Astrocyte (in vitro differentiated cells and primary cell): ENCODE measurements at regions not wholly inside any gene's neighbourhood (a gene's known extent, or its start where the extent isn't known, plus 50 kb on each side); places are given as distances from the start of the nearest gene placed in this dataset.

Experiments
- DNase-seq: peaks from one replicate; pipeline ENCODE4 v3.0.0-alpha.2; 2010; ENCODE audit warnings: low read depth
- FAIRE-seq: peaks from 2 replicates; lab custom pipeline; 2011; peaks lifted over from hg19 to GRCh38; lab: Jason Lieb, UNC
- H2AFZ ChIP-seq: 2 replicates; pipeline ENCODE4 v1.6.0; 2012; ENCODE audit warnings: low read depth, low read length, inconsistent platforms
- H3K27ac ChIP-seq: 2 replicates; pipeline ENCODE4 v1.5.1; 2011; ENCODE audit warnings: low read depth, low read length, inconsistent platforms
- H3K27me3 ChIP-seq: 2 replicates; pipeline ENCODE4 v1.6.0; 2011; ENCODE audit warnings: low read length, inconsistent platforms; ENCODE audit not compliant: insufficient read depth
- H3K36me3 ChIP-seq: 2 replicates; pipeline ENCODE4 v1.5.1; 2011; ENCODE audit warnings: low read length, inconsistent platforms; ENCODE audit not compliant: insufficient read depth
- H3K4me1 ChIP-seq: 2 replicates; pipeline ENCODE4 v1.5.1; 2011; ENCODE audit warnings: low read length, inconsistent platforms; ENCODE audit not compliant: insufficient read depth
- H3K4me2 ChIP-seq: 2 replicates; pipeline ENCODE4 v1.6.0; 2012; ENCODE audit warnings: low read length, inconsistent platforms
- H3K4me3 ChIP-seq: 2 replicates; pipeline ENCODE4 v1.5.1; 2011; ENCODE audit warnings: low read depth, mild to moderate bottlenecking, low read length, inconsistent platforms; ENCODE audit not compliant: insufficient read depth
- H3K79me2 ChIP-seq: 2 replicates; pipeline ENCODE4 v1.6.0; 2012; ENCODE audit warnings: mild to moderate bottlenecking, low read length, inconsistent platforms; ENCODE audit not compliant: insufficient read depth
- H3K9ac ChIP-seq: 2 replicates; pipeline ENCODE4 v1.6.0; 2012; ENCODE audit warnings: mild to moderate bottlenecking, low read length, inconsistent platforms
- H3K9me3 ChIP-seq: 2 replicates; pipeline ENCODE4 v1.5.1; 2012; ENCODE audit warnings: low read depth, mild to moderate bottlenecking, low read length, inconsistent platforms; ENCODE audit not compliant: insufficient read depth
- H4K20me1 ChIP-seq: 2 replicates; pipeline ENCODE4 v1.6.0; 2012; ENCODE audit warnings: low read length, inconsistent platforms; ENCODE audit not compliant: insufficient read depth
- H3K27ac Mint-ChIP-seq: one replicate; pipeline ENCODE4 v1.8.0; 2021; ENCODE audit warnings: mild to moderate bottlenecking, mixed read lengths; ENCODE audit not compliant: unreplicated experiment
- H3K27me3 Mint-ChIP-seq: one replicate; pipeline ENCODE4 v1.8.0; 2021; ENCODE audit warnings: low read depth, mixed read lengths; ENCODE audit not compliant: unreplicated experiment
- H3K36me3 Mint-ChIP-seq: one replicate; pipeline ENCODE4 v1.8.0; 2021; ENCODE audit warnings: low read depth, mixed read lengths; ENCODE audit not compliant: unreplicated experiment
- H3K4me1 Mint-ChIP-seq: one replicate; pipeline ENCODE4 v1.8.0; 2021; ENCODE audit warnings: low read depth, mixed read lengths; ENCODE audit not compliant: unreplicated experiment
- H3K4me3 Mint-ChIP-seq: one replicate; pipeline ENCODE4 v1.8.0; 2021; ENCODE audit warnings: mild to moderate bottlenecking, moderate library complexity, mixed read lengths; ENCODE audit not compliant: unreplicated experiment
- H3K9me3 Mint-ChIP-seq: one replicate; pipeline ENCODE4 v1.8.0; 2021; ENCODE audit warnings: mild to moderate bottlenecking, mixed read lengths; ENCODE audit not compliant: unreplicated experiment
- EZH2 ChIP-seq: IDR thresholded peaks from 2 replicates; pipeline ENCODE4 v1.6.1; 2012; ENCODE audit warnings: mild to moderate bottlenecking, low read length, inconsistent platforms; ENCODE audit not compliant: insufficient read depth
- TF ChIP-seq, protein P1 (sequence below): IDR thresholded peaks from 2 replicates; pipeline ENCODE4 v1.5.1; 2011; ENCODE audit warnings: low read depth, mild to moderate bottlenecking, inconsistent platforms, low read length, moderate library complexity; ENCODE audit not compliant: insufficient read depth

GRCh38 chr2:163801486-163801885, 65.7 kb upstream of the FIGN start:
- H3K27ac Mint-ChIP-seq: peak overlapping the region; percentile 77
- peak overlapping the region; percentile 84 for H2AFZ ChIP-seq

GRCh38 chr2:163800951-163801381, 65.2 kb upstream of the FIGN start:
- Histone ChIP-seq H3K9me3 (no peaks in the 10 kb centered on the region), H2AFZ (peak overlapping the region; percentile 84), H3K4me3 (no peak overlapping the region), H3K9ac (peak overlapping the region; percentile 31), H3K36me3 (no peaks in the 10 kb centered on the region), H4K20me1 (no peaks in the 10 kb centered on the region), H3K4me1 (peaks cover 7% of the 10 kb centered on the region), H3K4me2 (peak overlapping the region; percentile 74), H3K27ac (no peak overlapping the region), H3K27me3 (no peaks in the 10 kb centered on the region), H3K79me2 (no peaks in the 10 kb centered on the region)
- Mint-ChIP-seq H3K4me1 (peaks cover 26% of the 10 kb centered on the region), H3K9me3 (no peaks in the 10 kb centered on the region), H3K27me3 (no peaks in the 10 kb centered on the region), H3K4me3 (peak overlapping the region; percentile 17), H3K27ac (peak overlapping the region; percentile 77), H3K36me3 (no peaks in the 10 kb centered on the region)
- no peak for TF ChIP-seq EZH2
- TF ChIP-seq, protein P1, sequence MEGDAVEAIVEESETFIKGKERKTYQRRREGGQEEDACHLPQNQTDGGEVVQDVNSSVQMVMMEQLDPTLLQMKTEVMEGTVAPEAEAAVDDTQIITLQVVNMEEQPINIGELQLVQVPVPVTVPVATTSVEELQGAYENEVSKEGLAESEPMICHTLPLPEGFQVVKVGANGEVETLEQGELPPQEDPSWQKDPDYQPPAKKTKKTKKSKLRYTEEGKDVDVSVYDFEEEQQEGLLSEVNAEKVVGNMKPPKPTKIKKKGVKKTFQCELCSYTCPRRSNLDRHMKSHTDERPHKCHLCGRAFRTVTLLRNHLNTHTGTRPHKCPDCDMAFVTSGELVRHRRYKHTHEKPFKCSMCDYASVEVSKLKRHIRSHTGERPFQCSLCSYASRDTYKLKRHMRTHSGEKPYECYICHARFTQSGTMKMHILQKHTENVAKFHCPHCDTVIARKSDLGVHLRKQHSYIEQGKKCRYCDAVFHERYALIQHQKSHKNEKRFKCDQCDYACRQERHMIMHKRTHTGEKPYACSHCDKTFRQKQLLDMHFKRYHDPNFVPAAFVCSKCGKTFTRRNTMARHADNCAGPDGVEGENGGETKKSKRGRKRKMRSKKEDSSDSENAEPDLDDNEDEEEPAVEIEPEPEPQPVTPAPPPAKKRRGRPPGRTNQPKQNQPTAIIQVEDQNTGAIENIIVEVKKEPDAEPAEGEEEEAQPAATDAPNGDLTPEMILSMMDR: no peak
- peak; percentile 79 for DNase-seq
- FAIRE-seq: peak; percentile 60

More at GRCh38 chr2:163801486-163801885, 65.7 kb upstream of the FIGN start:
- no peak overlapping the region for H3K4me3 ChIP-seq
- H3K27ac ChIP-seq: no peak overlapping the region
- no peak for FAIRE-seq
- peak overlapping the region; percentile 74 for H3K4me2 ChIP-seq
- no peaks in the 10 kb centered on the region for H3K27me3 Mint-ChIP-seq
- peaks cover 7% of the 10 kb centered on the region for H3K4me1 ChIP-seq
- H3K36me3 Mint-ChIP-seq: no peaks in the 10 kb centered on the region
- H3K4me3 Mint-ChIP-seq: no peak overlapping the region
- no peaks in the 10 kb centered on the region for H4K20me1 ChIP-seq
- H3K9ac ChIP-seq: peak overlapping the region; percentile 31
- H3K9me3 Mint-ChIP-seq: no peaks in the 10 kb centered on the region
- H3K36me3 ChIP-seq: no peaks in the 10 kb centered on the region
- no peaks in the 10 kb centered on the region for H3K27me3 ChIP-seq
- no peak for DNase-seq
- no peak for TF ChIP-seq EZH2
- TF ChIP-seq, protein P1: no peak
- no peaks in the 10 kb centered on the region for H3K79me2 ChIP-seq
- H3K4me1 Mint-ChIP-seq: peaks cover 26% of the 10 kb centered on the region
- no peaks in the 10 kb centered on the region for H3K9me3 ChIP-seq

DNA sequence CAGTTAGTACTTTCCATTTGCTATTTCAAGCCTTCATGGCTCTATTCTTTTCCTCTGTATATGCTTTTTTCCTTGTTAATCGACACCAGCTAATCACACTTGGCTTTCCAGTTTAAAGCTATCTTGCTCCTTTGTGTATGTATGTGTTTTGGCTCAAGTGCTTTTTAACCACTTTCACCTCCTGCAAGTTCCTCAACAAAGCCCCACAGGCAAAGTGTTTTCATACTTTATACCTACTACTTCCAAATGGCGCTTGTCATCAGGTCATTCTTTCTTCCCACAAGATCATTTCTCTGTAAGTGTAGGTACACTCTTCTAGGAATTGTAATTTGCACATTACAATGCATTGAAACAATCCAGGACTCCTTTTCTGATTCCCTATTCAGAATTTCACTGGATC, 64.0 kb upstream of the FIGN start:
- H3K4me3 ChIP-seq: no peak overlapping the region
- H3K79me2 ChIP-seq: no peaks in the 10 kb centered on the region
- no peak overlapping the region for H3K9ac ChIP-seq
- H3K27ac ChIP-seq: no peak overlapping the region
- H4K20me1 ChIP-seq: no peaks in the 10 kb centered on the region
- TF ChIP-seq, protein P1: no peak
- TF ChIP-seq EZH2: no peak
- no peak for FAIRE-seq
- no peaks in the 10 kb centered on the region for H3K27me3 ChIP-seq
- no peaks in the 10 kb centered on the region for H3K36me3 ChIP-seq
- no peak overlapping the region for H3K4me3 Mint-ChIP-seq
- no peak overlapping the region for H3K4me2 ChIP-seq
- H3K9me3 Mint-ChIP-seq: no peaks in the 10 kb centered on the region
- no peak overlapping the region for H2AFZ ChIP-seq
- H3K9me3 ChIP-seq: no peaks in the 10 kb centered on the region
- H3K27ac Mint-ChIP-seq: no peak overlapping the region
- H3K4me1 ChIP-seq: peaks cover 7% of the 10 kb centered on the region
- DNase-seq: no peak
- H3K4me1 Mint-ChIP-seq: peaks cover 26% of the 10 kb centered on the region
- H3K36me3 Mint-ChIP-seq: no peaks in the 10 kb centered on the region
- H3K27me3 Mint-ChIP-seq: no peaks in the 10 kb centered on the region
